ENCODE measurements at regions not wholly inside any gene's neighbourhood (a gene's known extent, or its start where the extent isn't known, plus 50 kb on each side); places are given as distances from the start of the nearest gene placed in this dataset.

GRCh38 chr9:84179531-84179930, 161.0 kb downstream of the SLC28A3 start:
- DNase-seq: no peak

- DNase-seq: no peak
Observed at GRCh38 chr9:84187090-84187489, 153.5 kb downstream of the SLC28A3 start.

GRCh38 chr9:84189904-84190303, 150.7 kb downstream of the SLC28A3 start:
- no peak for DNase-seq

GRCh38 chr9:84190411-84190810, 150.1 kb downstream of the SLC28A3 start:
- DNase-seq: no peak

GRCh38 chr9:84206801-84207370, 133.7 kb downstream of the SLC28A3 start:
- no peak for DNase-seq

GRCh38 chr9:84207491-84207951, 133.0 kb downstream of the SLC28A3 start:
- DNase-seq: no peak

- no peak for DNase-seq
Observed at GRCh38 chr9:84212246-84212645, 128.3 kb downstream of the SLC28A3 start.

- no peak for DNase-seq
Observed at GRCh38 chr9:84212982-84213381, 127.6 kb downstream of the SLC28A3 start.

GRCh38 chr9:84216151-84216550, 124.4 kb downstream of the SLC28A3 start:
- no peak for DNase-seq

GRCh38 chr9:84218322-84218721, 122.2 kb downstream of the SLC28A3 start:
- no peak for DNase-seq

- DNase-seq: no peak
Observed at GRCh38 chr9:84224246-84224645, 116.3 kb downstream of the SLC28A3 start.

Data from activated T-cell treated with anti-CD3 and anti-CD28 coated beads, Interleukin-2, amount 50 U/mL, for 1 hour (primary cell).